Lung (tissue), 11 donors: ENCODE measurements at regions not wholly inside any gene's neighbourhood (a gene's known extent, or its start where the extent isn't known, plus 50 kb on each side); places are given as distances from the start of the nearest gene placed in this dataset.

ENCODE experiments used
- ATAC-seq: fragments of 200-7000 bp; cut with Tn5 transposase; one replicate; pipeline ENCODE4 v1.9.1; 2020; ENCODE audit warnings: moderate number of reproducible peaks; ENCODE audit not compliant: insufficient read depth, low FRiP score
- DNase-seq, 3 donors: peaks; one replicate each; pipeline ENCODE4 v3.0.0-alpha.2; 2013 to 2017
- H3K27ac ChIP-seq, 2 donors: one replicate each; pipeline ENCODE4 v1.5.1; 2013; ENCODE audit warnings: mild to moderate bottlenecking in 2 of 2, moderate library complexity in 2 of 2, control low read depth in 1 of 2, inconsistent platforms in 1 of 2, low read depth in 1 of 2, low read length in 1 of 2
- H3K27me3 ChIP-seq, 3 donors: one replicate each; pipeline ENCODE4 v1.5.1; 2013; ENCODE audit warnings: low read length in 2 of 3; ENCODE audit not compliant: control insufficient read depth in 3 of 3, insufficient read depth in 3 of 3
- H3K36me3 ChIP-seq, 4 donors: one replicate each; pipeline ENCODE4 v1.5.1; 2013; ENCODE audit warnings: low read length in 4 of 4, mild to moderate bottlenecking in 1 of 4, moderate library complexity in 1 of 4; ENCODE audit not compliant: control insufficient read depth in 4 of 4, insufficient read depth in 4 of 4
- H3K4me1 ChIP-seq, 5 donors: one replicate each; pipeline ENCODE4 v1.5.1; 2013; ENCODE audit warnings: low read length in 5 of 5, mild to moderate bottlenecking in 2 of 5, moderate library complexity in 1 of 5; ENCODE audit not compliant: control insufficient read depth in 5 of 5, insufficient read depth in 5 of 5
- H3K4me3 ChIP-seq: one replicate; pipeline ENCODE4 v1.5.1; 2013; ENCODE audit warnings: mild to moderate bottlenecking, control low read depth, moderate library complexity
- H3K9ac ChIP-seq, 2 donors: one replicate each; pipeline ENCODE4 v1.5.1; 2013; ENCODE audit warnings: low read length in 2 of 2, control low read depth in 1 of 2; ENCODE audit not compliant: insufficient read depth in 1 of 2
- H3K9me3 ChIP-seq, 4 donors: one replicate each; pipeline ENCODE4 v1.5.1; 2013; ENCODE audit warnings: low read length in 3 of 4, mild to moderate bottlenecking in 1 of 4, moderate library complexity in 1 of 4; ENCODE audit not compliant: control insufficient read depth in 4 of 4, insufficient read depth in 3 of 4
- CTCF ChIP-seq: IDR thresholded peaks from 2 replicates; pipeline ENCODE4 v1.5.1; 2012; ENCODE audit warnings: mild to moderate bottlenecking; ENCODE audit errors: control extremely low read depth, extremely low read depth
- WGBS, 2 donors: extraction: QIAGEN DNeasy Blood & Tissue Kit; methylation state at CpG; one replicate each; pipeline ENCODE4 v1.1.7; 2013; 5-methylcytosine and 5-hydroxymethylcytosine counted together
- donor health status: control.
- donor health status: control.
- donor health status: Bipolar disorder and iron deficiency.
- donor health status: healthy.
- donor health status: DM: yes; HTN: yes; CAD: no.

- no peak for TF ChIP-seq CTCF
- Histone ChIP-seq H3K27me3 (peaks cover 0 to 13% (median 3%) of the 10 kb centered on the region in 3 donors), H3K9ac (no peak overlapping the region), H3K27ac (no peak overlapping the region), H3K36me3 (no peaks in the 10 kb centered on the region), H3K4me3 (no peak overlapping the region), H3K9me3 (peaks cover 0 to 8% (median 0%) of the 10 kb centered on the region in 4 donors), H3K4me1 (peaks cover 0 to 13% (median 0%) of the 10 kb centered on the region in 5 donors)
- ATAC-seq: no peak
- WGBS, 2 donors: 70 to 88% methylated on average over 5 of the region's 5 CpGs
- DNase-seq: no peak
Measured at GRCh38 chrX:39459204-39459603, 638.6 kb downstream of the BCOR start.

GRCh38 chrX:39459952-39460351 is 637.8 kb downstream of the BCOR start:
- no peak overlapping the region for H3K9ac ChIP-seq
- H3K36me3 ChIP-seq: no peaks in the 10 kb centered on the region
- H3K4me1 ChIP-seq: peaks cover 0 to 7% (median 0%) of the 10 kb centered on the region in 5 donors
- ATAC-seq: no peak
- peaks cover 0 to 8% (median 0%) of the 10 kb centered on the region in 4 donors for H3K9me3 ChIP-seq
- no peak for TF ChIP-seq CTCF
- peaks cover 0 to 16% (median 3%) of the 10 kb centered on the region in 3 donors for H3K27me3 ChIP-seq
- no peak for DNase-seq
- 68 to 94% methylated on average over 3 of the region's 3 CpGs for WGBS, 2 donors
- no peak overlapping the region for H3K27ac ChIP-seq
- H3K4me3 ChIP-seq: no peak overlapping the region

GRCh38 chrX:39460499-39460898 is 637.3 kb downstream of the BCOR start:
- no peak overlapping the region for H3K27ac ChIP-seq
- peaks cover 0 to 5% (median 0%) of the 10 kb centered on the region in 5 donors for H3K4me1 ChIP-seq
- peaks cover 0 to 8% (median 0%) of the 10 kb centered on the region in 4 donors for H3K9me3 ChIP-seq
- H3K9ac ChIP-seq: no peak overlapping the region
- no peak for TF ChIP-seq CTCF
- DNase-seq: peak in 2 of 3 donors; percentile 50
- H3K27me3 ChIP-seq: peaks cover 0 to 16% (median 3%) of the 10 kb centered on the region in 3 donors
- WGBS, 2 donors: 0 to 71% methylated on average over 1 of the region's 1 CpG
- ATAC-seq: no peak
- no peak overlapping the region for H3K4me3 ChIP-seq
- H3K36me3 ChIP-seq: no peaks in the 10 kb centered on the region

- TF ChIP-seq CTCF: no peak
- no peaks in the 10 kb centered on the region for H3K36me3 ChIP-seq
- H3K9ac ChIP-seq: no peak overlapping the region
- no peak overlapping the region for H3K4me3 ChIP-seq
- WGBS, 2 donors: 48 to 50% methylated on average over 1 of the region's 1 CpG
- H3K27ac ChIP-seq: no peak overlapping the region
- ATAC-seq (no peak), DNase-seq (peak in 2 of 3 donors; percentile 44 to 65)
- H3K27me3 ChIP-seq: peaks cover 0 to 11% (median 3%) of the 10 kb centered on the region in 3 donors
- peaks cover 0 to under 1% (median 0%) of the 10 kb centered on the region in 5 donors for H3K4me1 ChIP-seq
- peaks cover 0 to 8% (median 0%) of the 10 kb centered on the region in 4 donors for H3K9me3 ChIP-seq
Measured at GRCh38 chrX:39462835-39463234, 634.9 kb downstream of the BCOR start.
